ENCODE measurements at regions not wholly inside any gene's neighbourhood (a gene's known extent, or its start where the extent isn't known, plus 50 kb on each side); places are given as distances from the start of the nearest gene placed in this dataset.

DNA sequence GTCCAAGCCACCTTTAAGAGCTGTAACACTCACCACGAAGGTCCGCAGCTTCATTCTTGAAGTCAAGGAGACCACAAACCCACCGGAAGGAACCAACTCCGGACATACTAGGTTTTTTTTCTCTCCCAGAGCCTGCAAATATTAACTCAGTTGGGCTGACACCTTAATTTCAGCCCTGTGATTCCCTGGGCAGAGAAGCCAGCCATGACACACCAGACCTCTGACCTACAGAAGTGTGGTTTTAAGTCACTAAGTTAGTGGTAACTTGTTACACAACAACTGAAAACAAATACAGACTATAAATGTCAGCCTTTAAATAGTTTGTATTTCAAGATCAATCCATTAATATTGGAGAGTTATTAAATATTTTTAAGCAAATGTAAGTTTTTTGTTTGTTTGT, 855.1 kb downstream of the TMEM182 start:
- Histone ChIP-seq H3K9me3 (no peaks in the 10 kb centered on the region), H3K4me3 (no peak overlapping the region), H3K36me3 (no peaks in the 10 kb centered on the region), H3K4me1 (no peaks in the 10 kb centered on the region), H3K27ac (no peak overlapping the region), H3K27me3 (no peaks in the 10 kb centered on the region)
- intact Hi-C loops (cut with DNase I; ENCODE audit: low total_unique reads) = no loop called here
- DNase-seq = no peak
- TF ChIP-seq, protein P1, sequence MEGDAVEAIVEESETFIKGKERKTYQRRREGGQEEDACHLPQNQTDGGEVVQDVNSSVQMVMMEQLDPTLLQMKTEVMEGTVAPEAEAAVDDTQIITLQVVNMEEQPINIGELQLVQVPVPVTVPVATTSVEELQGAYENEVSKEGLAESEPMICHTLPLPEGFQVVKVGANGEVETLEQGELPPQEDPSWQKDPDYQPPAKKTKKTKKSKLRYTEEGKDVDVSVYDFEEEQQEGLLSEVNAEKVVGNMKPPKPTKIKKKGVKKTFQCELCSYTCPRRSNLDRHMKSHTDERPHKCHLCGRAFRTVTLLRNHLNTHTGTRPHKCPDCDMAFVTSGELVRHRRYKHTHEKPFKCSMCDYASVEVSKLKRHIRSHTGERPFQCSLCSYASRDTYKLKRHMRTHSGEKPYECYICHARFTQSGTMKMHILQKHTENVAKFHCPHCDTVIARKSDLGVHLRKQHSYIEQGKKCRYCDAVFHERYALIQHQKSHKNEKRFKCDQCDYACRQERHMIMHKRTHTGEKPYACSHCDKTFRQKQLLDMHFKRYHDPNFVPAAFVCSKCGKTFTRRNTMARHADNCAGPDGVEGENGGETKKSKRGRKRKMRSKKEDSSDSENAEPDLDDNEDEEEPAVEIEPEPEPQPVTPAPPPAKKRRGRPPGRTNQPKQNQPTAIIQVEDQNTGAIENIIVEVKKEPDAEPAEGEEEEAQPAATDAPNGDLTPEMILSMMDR (IDR thresholded peaks at IDR 0.05) = no peak
- no peak for TF ChIP-seq POLR2A (IDR thresholded peaks at IDR 0.05)

DNA sequence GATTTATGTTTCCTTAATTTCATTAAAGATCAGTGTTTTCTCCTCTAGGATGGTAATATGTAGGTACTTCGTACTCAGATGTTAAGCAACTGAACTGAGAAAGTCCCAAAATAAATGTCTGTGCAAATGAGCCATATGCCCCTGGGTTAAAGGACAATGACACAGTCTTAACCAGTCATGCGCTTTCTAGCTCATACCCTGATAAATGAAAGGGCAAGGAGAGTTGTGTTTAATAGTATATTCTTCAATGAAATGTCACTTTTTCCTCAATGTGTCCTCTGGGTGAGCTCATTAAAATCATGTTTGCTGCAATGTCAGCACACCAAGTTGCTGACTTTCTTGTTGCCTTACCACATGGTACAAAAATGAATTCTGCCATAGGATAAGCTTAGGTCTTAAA, 856.3 kb downstream of the TMEM182 start:
- DNase-seq = no peak

GRCh38 chr2:103627301-103627700, 865.5 kb downstream of the TMEM182 start:
- H3K27me3 ChIP-seq = no peaks in the 10 kb centered on the region
- TF ChIP-seq, protein P1 (IDR thresholded peaks at IDR 0.05) = no peak
- TF ChIP-seq POLR2A (IDR thresholded peaks at IDR 0.05) = no peak
- intact Hi-C loops (cut with DNase I; ENCODE audit: low total_unique reads) = no loop called here
- no peaks in the 10 kb centered on the region for H3K9me3 ChIP-seq
- peaks cover 0 to 2% of the 10 kb centered on the region in 2 donors for H3K36me3 ChIP-seq
- H3K4me3 ChIP-seq = no peak overlapping the region
- DNase-seq = no peak
- H3K4me1 ChIP-seq = no peaks in the 10 kb centered on the region
- no peak overlapping the region for H3K27ac ChIP-seq

More for the DNA sequence above, 856.3 kb downstream of the TMEM182 start:
- no peak overlapping the region for H3K4me3 ChIP-seq
- H3K4me1 ChIP-seq = no peaks in the 10 kb centered on the region
- TF ChIP-seq POLR2A (IDR thresholded peaks at IDR 0.05) = no peak
- TF ChIP-seq, protein P1 (IDR thresholded peaks at IDR 0.05) = no peak
- H3K27me3 ChIP-seq = no peaks in the 10 kb centered on the region
- no peak overlapping the region for H3K27ac ChIP-seq
- H3K36me3 ChIP-seq = no peaks in the 10 kb centered on the region
- intact Hi-C loops (cut with DNase I; ENCODE audit: low total_unique reads) = no loop called here
- no peaks in the 10 kb centered on the region for H3K9me3 ChIP-seq

DNA sequence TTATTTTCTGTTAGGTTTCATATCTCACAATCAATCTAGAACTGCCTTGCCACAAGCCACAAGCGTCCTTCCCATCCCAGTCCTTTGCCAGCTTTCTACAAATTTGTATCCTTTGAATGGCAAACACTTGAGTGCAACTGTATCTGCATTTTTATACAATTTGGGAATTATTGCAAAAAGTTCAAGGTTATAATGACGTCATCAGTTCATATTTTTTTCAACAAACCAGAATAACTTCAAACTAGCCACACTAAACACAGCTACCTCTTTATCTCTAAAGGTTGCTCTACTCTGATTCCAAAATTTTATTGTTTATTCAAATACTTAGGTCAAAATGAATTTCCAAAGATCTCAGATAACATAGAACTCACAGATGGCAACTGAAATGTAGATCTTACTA, 877.1 kb downstream of the TMEM182 start:
- intact Hi-C loops (cut with DNase I; ENCODE audit: low total_unique reads) = no loop called here
- Histone ChIP-seq H3K36me3 (no peaks in the 10 kb centered on the region), H3K9me3 (no peaks in the 10 kb centered on the region), H3K27me3 (no peaks in the 10 kb centered on the region), H3K27ac (no peak overlapping the region), H3K4me3 (no peak overlapping the region), H3K4me1 (no peaks in the 10 kb centered on the region)
- no peak for DNase-seq
- TF ChIP-seq, protein P1 (IDR thresholded peaks at IDR 0.05) = no peak
- TF ChIP-seq POLR2A (IDR thresholded peaks at IDR 0.05) = no peak

DNA sequence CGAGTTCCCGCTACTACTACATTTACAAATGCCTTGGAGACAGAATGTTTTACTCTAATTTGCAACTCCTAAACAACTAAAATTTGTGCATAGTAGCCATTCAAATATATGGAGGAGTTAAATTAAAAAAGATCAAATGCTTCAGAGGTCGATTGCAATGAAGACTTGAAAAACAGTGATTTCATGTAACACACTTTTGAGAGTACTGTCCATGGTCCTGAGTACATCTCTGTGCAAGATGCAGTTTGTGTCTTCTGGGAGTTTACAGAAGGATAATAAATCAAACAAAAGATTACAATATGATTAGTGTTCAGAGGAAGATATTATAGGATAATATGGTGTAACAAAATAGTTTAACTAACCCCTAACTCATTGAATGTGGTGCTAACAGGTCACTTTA, 894.7 kb downstream of the TMEM182 start:
- no peak overlapping the region for H3K4me3 ChIP-seq
- TF ChIP-seq, protein P1 (IDR thresholded peaks at IDR 0.05) = no peak
- TF ChIP-seq POLR2A (IDR thresholded peaks at IDR 0.05) = no peak
- DNase-seq = no peak
- no peaks in the 10 kb centered on the region for H3K27me3 ChIP-seq
- H3K36me3 ChIP-seq = no peaks in the 10 kb centered on the region
- H3K27ac ChIP-seq = no peak overlapping the region
- H3K9me3 ChIP-seq = no peaks in the 10 kb centered on the region
- H3K4me1 ChIP-seq = no peaks in the 10 kb centered on the region
- intact Hi-C loops (cut with DNase I; ENCODE audit: low total_unique reads) = no loop called here
